MM.1S (cell line): ENCODE measurements at regions not wholly inside any gene's neighbourhood (a gene's known extent, or its start where the extent isn't known, plus 50 kb on each side); places are given as distances from the start of the nearest gene placed in this dataset.

Experiments used
- EZH2 ChIP-seq: fragments of 300-600 bp; sonication (generic); optimal IDR thresholded peaks from 2 replicates; pipeline ENCODE3; 2017; ENCODE audit warnings: low read depth, mild to moderate bottlenecking, antibody characterized with exemption, low read length, mixed read lengths
- TF ChIP-seq, protein P1 (sequence below): fragments of 300-600 bp; sonication (generic); IDR thresholded peaks from 2 replicates; pipeline ENCODE4 v1.5.1; 2016; ENCODE audit warnings: antibody characterized with exemption, low read length, mixed read lengths

DNA sequence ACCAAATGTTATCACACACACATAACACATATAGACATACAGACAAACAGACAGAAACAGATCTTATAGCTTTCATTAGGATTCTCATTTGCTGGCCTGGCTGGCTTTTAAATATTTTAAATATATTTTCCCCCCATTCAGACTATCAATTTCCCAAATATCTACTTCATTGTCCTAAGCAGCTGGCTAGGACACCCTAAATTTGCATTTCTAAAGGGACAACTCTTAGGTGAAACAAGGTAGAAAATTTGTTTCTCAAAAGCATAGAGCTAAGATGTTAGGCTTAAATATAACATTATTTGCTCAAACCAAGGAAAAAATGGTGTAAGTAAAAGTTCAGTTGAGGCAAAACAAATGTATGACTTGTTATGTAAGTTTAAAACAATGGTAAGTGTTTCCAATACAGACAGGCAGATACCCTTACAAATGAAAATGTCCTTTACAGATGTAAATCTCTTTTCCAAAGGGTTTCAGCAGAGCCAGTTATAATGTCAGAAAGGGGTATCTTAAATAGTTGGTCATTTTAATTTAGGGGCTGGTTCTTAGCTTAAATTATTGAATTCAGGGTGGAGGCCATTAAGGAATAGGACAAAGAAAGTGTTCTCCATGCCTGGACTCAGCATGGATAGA is 522.8 kb downstream of the DMRTA1 start:
- TF ChIP-seq, protein P1, sequence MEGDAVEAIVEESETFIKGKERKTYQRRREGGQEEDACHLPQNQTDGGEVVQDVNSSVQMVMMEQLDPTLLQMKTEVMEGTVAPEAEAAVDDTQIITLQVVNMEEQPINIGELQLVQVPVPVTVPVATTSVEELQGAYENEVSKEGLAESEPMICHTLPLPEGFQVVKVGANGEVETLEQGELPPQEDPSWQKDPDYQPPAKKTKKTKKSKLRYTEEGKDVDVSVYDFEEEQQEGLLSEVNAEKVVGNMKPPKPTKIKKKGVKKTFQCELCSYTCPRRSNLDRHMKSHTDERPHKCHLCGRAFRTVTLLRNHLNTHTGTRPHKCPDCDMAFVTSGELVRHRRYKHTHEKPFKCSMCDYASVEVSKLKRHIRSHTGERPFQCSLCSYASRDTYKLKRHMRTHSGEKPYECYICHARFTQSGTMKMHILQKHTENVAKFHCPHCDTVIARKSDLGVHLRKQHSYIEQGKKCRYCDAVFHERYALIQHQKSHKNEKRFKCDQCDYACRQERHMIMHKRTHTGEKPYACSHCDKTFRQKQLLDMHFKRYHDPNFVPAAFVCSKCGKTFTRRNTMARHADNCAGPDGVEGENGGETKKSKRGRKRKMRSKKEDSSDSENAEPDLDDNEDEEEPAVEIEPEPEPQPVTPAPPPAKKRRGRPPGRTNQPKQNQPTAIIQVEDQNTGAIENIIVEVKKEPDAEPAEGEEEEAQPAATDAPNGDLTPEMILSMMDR = no peak
- TF ChIP-seq EZH2 = no peak
